ENCODE measurements at regions not wholly inside any gene's neighbourhood (a gene's known extent, or its start where the extent isn't known, plus 50 kb on each side); places are given as distances from the start of the nearest gene placed in this dataset.

DNA sequence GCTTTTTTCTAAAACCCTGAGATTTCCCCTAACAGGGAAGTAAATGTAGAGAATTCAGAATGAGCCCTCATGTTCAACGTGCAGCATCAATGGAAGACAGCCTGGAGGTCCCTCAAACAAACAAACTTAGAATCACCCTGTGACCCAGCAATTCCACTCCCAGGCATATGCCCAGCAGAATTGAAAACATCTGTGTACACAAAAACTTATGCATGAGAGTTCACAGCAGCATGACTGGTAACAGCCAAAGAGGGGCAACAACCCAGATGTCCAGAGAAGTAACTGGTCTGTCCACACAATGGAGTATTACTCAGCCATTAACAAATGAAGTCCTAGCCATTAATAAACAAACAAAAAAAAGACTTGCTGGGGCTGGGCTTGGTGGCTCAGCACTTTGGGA lies 252.7 kb downstream of the PARN start:
- H2BK12ac ChIP-seq (ENCODE audit: low read length), result no peak overlapping the region
- H3K27ac ChIP-seq (ENCODE audit: low read depth, low read length), result no peak overlapping the region
- no peak overlapping the region for H3K18ac ChIP-seq (ENCODE audit: low read length)
- no peaks in the 10 kb centered on the region for H3K36me3 ChIP-seq (ENCODE audit: control insufficient read depth in 1 of 2, insufficient read depth in 2 of 2, low read length in 2 of 2)
- H3K4me1 ChIP-seq (ENCODE audit: control insufficient read depth in 1 of 2, insufficient read depth in 2 of 2, low read length in 2 of 2), result peaks cover 8 to 11% of the 10 kb centered on the region in 2 experiments
- H2AFZ ChIP-seq (ENCODE audit: insufficient read depth, low read length, poor library complexity), result no peak overlapping the region
- no CpG with 5 or more reads among the region's 1 CpG for WGBS (ENCODE audit: extremely low coverage, insufficient coverage, insufficient read length)
- H3K79me2 ChIP-seq (ENCODE audit: control insufficient read depth, insufficient read depth, low read length, poor library complexity), result no peaks in the 10 kb centered on the region
- no peak overlapping the region for H3K14ac ChIP-seq (ENCODE audit: low read length)
- no peak overlapping the region for H4K91ac ChIP-seq (ENCODE audit: low read depth, low read length)
- H4K8ac ChIP-seq (ENCODE audit: low read depth, low read length), result no peak overlapping the region
- H3K4ac ChIP-seq (ENCODE audit: low read depth, low read length), result no peak overlapping the region
- H3K79me1 ChIP-seq (ENCODE audit: low read length), result no peaks in the 10 kb centered on the region
- H3K23ac ChIP-seq (ENCODE audit: low read length), result no peak overlapping the region
- no peak overlapping the region for H3K9ac ChIP-seq (ENCODE audit: low read length)
- no peak overlapping the region for H2AK5ac ChIP-seq (ENCODE audit: low read length)
- H3K4me2 ChIP-seq (ENCODE audit: low read length), result no peak overlapping the region
- H2BK120ac ChIP-seq (ENCODE audit: insufficient read depth, low read length, poor library complexity), result no peak overlapping the region
- no peak overlapping the region for H4K12ac ChIP-seq (ENCODE audit: low read depth, low read length)
- H3K4me3 ChIP-seq (ENCODE audit: low read depth, low read length), result no peak overlapping the region
- H3K9me3 ChIP-seq (ENCODE audit: insufficient read depth, low read depth, low read length), result peaks cover 3% of the 10 kb centered on the region
- DNase-seq, result no peak
- H2BK5ac ChIP-seq (ENCODE audit: low read depth, low read length, poor library complexity), result no peak overlapping the region
- H3K27me3 ChIP-seq (ENCODE audit: insufficient read depth, low read length), result no peaks in the 10 kb centered on the region

DNA sequence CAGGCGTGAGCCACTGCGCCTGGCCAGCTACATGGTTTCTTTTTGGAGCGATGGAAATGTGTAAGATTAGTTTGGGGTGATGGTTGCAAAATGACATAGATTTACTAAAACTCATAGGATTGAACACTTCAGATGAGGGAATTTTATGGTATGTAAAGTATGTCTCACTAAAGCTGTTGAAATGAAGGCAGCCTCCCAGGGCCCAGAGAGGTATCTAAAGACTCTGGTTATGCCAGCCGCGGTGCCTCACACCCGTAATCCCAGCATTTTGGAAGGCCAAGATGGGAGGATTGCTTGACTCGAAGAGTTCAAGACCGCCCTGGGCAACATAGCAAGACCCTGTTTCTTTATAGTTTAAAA lies 254.9 kb downstream of the PARN start:
- Histone ChIP-seq H3K79me2 (ENCODE audit: control insufficient read depth, insufficient read depth, low read length, poor library complexity) (no peaks in the 10 kb centered on the region), H3K4me3 (ENCODE audit: low read depth, low read length) (no peak overlapping the region), H3K27me3 (ENCODE audit: insufficient read depth, low read length) (no peaks in the 10 kb centered on the region), H3K23ac (ENCODE audit: low read length) (no peak overlapping the region), H4K12ac (ENCODE audit: low read depth, low read length) (no peak overlapping the region), H3K9me3 (ENCODE audit: insufficient read depth, low read depth, low read length) (peaks cover 3% of the 10 kb centered on the region), H3K79me1 (ENCODE audit: low read length) (no peaks in the 10 kb centered on the region), H3K4me1 (ENCODE audit: control insufficient read depth in 1 of 2, insufficient read depth in 2 of 2, low read length in 2 of 2) (peaks cover 8 to 11% of the 10 kb centered on the region in 2 experiments), H3K4me2 (ENCODE audit: low read length) (no peak overlapping the region), H3K9ac (ENCODE audit: low read length) (no peak overlapping the region), H4K91ac (ENCODE audit: low read depth, low read length) (no peak overlapping the region), H2BK12ac (ENCODE audit: low read length) (no peak overlapping the region), H3K36me3 (ENCODE audit: control insufficient read depth in 1 of 2, insufficient read depth in 2 of 2, low read length in 2 of 2) (no peaks in the 10 kb centered on the region), H2BK5ac (ENCODE audit: low read depth, low read length, poor library complexity) (no peak overlapping the region), H2AFZ (ENCODE audit: insufficient read depth, low read length, poor library complexity) (no peak overlapping the region), H3K27ac (ENCODE audit: low read depth, low read length) (no peak overlapping the region), H3K4ac (ENCODE audit: low read depth, low read length) (no peak overlapping the region), H2AK5ac (ENCODE audit: low read length) (no peak overlapping the region), H2BK120ac (ENCODE audit: insufficient read depth, low read length, poor library complexity) (no peak overlapping the region), H3K18ac (ENCODE audit: low read length) (no peak overlapping the region), H4K8ac (ENCODE audit: low read depth, low read length) (no peak overlapping the region), H3K14ac (ENCODE audit: low read length) (no peak overlapping the region)
- DNase-seq, result peak; percentile 70 to 78
- WGBS (ENCODE audit: extremely low coverage, insufficient coverage, insufficient read length), result no CpG with 5 or more reads among the region's 8 CpGs

DNA sequence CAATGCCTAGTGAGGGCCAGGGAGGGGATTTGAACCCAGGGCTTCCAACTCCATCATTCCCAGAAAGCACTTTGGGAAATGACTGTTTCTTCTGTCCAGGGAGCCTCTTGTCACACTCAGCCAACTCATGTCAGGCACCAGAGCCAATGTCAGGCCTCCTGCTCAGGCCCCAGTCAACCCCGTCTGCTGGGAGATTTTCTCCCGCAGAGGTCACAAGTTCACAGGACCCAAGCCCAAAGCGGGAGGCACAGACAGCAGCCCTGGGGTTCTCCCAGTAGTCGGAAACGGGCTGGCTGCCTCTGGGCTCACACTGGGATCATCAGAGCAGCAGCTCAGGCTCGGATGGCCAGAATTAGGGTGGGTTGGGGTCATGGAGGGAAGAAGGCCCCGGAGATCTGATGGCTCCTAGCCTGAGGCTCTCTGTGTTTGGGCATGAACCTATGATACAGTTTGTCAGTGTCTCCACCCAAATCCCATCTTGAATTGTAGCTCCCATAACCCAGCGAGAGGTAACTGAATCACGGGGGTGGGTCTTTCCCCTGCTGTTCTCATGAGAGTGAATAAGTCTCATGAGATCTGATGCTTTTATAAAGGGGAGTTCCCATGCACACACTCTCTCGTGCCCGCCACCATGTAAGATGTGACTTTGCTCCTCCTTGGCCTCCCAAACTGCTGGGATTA lies 255.5 kb downstream of the PARN start:
- H2BK120ac ChIP-seq (ENCODE audit: insufficient read depth, low read length, poor library complexity), result no peak overlapping the region
- no peak overlapping the region for H3K4me2 ChIP-seq (ENCODE audit: low read length)
- peak overlapping the region; percentile 27 for H3K18ac ChIP-seq (ENCODE audit: low read length)
- no peak overlapping the region for H3K4me3 ChIP-seq (ENCODE audit: low read depth, low read length)
- H4K12ac ChIP-seq (ENCODE audit: low read depth, low read length), result no peak overlapping the region
- peak overlapping the region; percentile 31 for H4K91ac ChIP-seq (ENCODE audit: low read depth, low read length)
- peak overlapping the region; percentile 20 for H4K8ac ChIP-seq (ENCODE audit: low read depth, low read length)
- H2BK5ac ChIP-seq (ENCODE audit: low read depth, low read length, poor library complexity), result no peak overlapping the region
- no peak overlapping the region for H3K9ac ChIP-seq (ENCODE audit: low read length)
- peak overlapping the region; percentile 40 for H2BK12ac ChIP-seq (ENCODE audit: low read length)
- H3K4ac ChIP-seq (ENCODE audit: low read depth, low read length), result no peak overlapping the region
- H3K79me1 ChIP-seq (ENCODE audit: low read length), result no peaks in the 10 kb centered on the region
- no peak overlapping the region for H2AFZ ChIP-seq (ENCODE audit: insufficient read depth, low read length, poor library complexity)
- H3K79me2 ChIP-seq (ENCODE audit: control insufficient read depth, insufficient read depth, low read length, poor library complexity), result no peaks in the 10 kb centered on the region
- H3K36me3 ChIP-seq (ENCODE audit: control insufficient read depth in 1 of 2, insufficient read depth in 2 of 2, low read length in 2 of 2), result no peaks in the 10 kb centered on the region
- peaks cover 3% of the 10 kb centered on the region for H3K9me3 ChIP-seq (ENCODE audit: insufficient read depth, low read depth, low read length)
- H3K14ac ChIP-seq (ENCODE audit: low read length), result no peak overlapping the region
- peak; percentile 62 to 70 for DNase-seq
- peaks cover 8 to 11% of the 10 kb centered on the region in 2 experiments for H3K4me1 ChIP-seq (ENCODE audit: control insufficient read depth in 1 of 2, insufficient read depth in 2 of 2, low read length in 2 of 2)
- H2AK5ac ChIP-seq (ENCODE audit: low read length), result no peak overlapping the region
- H3K27me3 ChIP-seq (ENCODE audit: insufficient read depth, low read length), result no peaks in the 10 kb centered on the region
- WGBS (ENCODE audit: extremely low coverage, insufficient coverage, insufficient read length), result no CpG with 5 or more reads among the region's 11 CpGs
- H3K23ac ChIP-seq (ENCODE audit: low read length), result no peak overlapping the region
- H3K27ac ChIP-seq (ENCODE audit: low read depth, low read length), result no peak overlapping the region

DNA sequence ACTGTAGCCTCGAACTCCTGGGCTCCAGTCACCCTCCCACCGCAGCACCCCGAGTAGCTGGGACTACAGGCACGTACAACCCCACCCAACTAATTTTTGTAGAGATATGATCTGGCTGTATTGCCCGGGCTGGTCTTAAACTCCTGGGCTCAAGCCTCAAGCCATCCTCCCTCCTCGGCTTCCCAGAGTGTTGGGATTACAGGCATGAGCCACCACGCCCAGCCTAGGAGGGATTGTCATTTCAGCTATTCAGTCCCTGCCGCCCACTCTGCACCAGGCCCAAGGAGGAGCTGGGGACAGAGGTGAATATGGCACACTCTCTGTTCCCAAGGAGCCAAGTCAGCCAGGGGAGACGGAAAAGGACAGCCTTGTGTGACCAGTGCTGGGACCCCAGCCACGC lies 256.2 kb downstream of the PARN start:
- no CpG with 5 or more reads among the region's 10 CpGs for WGBS (ENCODE audit: extremely low coverage, insufficient coverage, insufficient read length)
- no peak overlapping the region for H2AK5ac ChIP-seq (ENCODE audit: low read length)
- H4K12ac ChIP-seq (ENCODE audit: low read depth, low read length), result no peak overlapping the region
- H3K79me1 ChIP-seq (ENCODE audit: low read length), result no peaks in the 10 kb centered on the region
- H2BK5ac ChIP-seq (ENCODE audit: low read depth, low read length, poor library complexity), result no peak overlapping the region
- H3K79me2 ChIP-seq (ENCODE audit: control insufficient read depth, insufficient read depth, low read length, poor library complexity), result no peaks in the 10 kb centered on the region
- H3K23ac ChIP-seq (ENCODE audit: low read length), result no peak overlapping the region
- H3K18ac ChIP-seq (ENCODE audit: low read length), result no peak overlapping the region
- no peak overlapping the region for H3K4me2 ChIP-seq (ENCODE audit: low read length)
- H3K36me3 ChIP-seq (ENCODE audit: control insufficient read depth in 1 of 2, insufficient read depth in 2 of 2, low read length in 2 of 2), result no peaks in the 10 kb centered on the region
- no peak overlapping the region for H3K9ac ChIP-seq (ENCODE audit: low read length)
- no peak overlapping the region for H2BK12ac ChIP-seq (ENCODE audit: low read length)
- H3K4me1 ChIP-seq (ENCODE audit: control insufficient read depth in 1 of 2, insufficient read depth in 2 of 2, low read length in 2 of 2), result peaks cover 8% of the 10 kb centered on the region in 2 experiments
- H4K8ac ChIP-seq (ENCODE audit: low read depth, low read length), result no peak overlapping the region
- H3K14ac ChIP-seq (ENCODE audit: low read length), result no peak overlapping the region
- H2BK120ac ChIP-seq (ENCODE audit: insufficient read depth, low read length, poor library complexity), result no peak overlapping the region
- no peak overlapping the region for H3K4ac ChIP-seq (ENCODE audit: low read depth, low read length)
- H2AFZ ChIP-seq (ENCODE audit: insufficient read depth, low read length, poor library complexity), result no peak overlapping the region
- no peak overlapping the region for H3K4me3 ChIP-seq (ENCODE audit: low read depth, low read length)
- no peak overlapping the region for H4K91ac ChIP-seq (ENCODE audit: low read depth, low read length)
- no peaks in the 10 kb centered on the region for H3K27me3 ChIP-seq (ENCODE audit: insufficient read depth, low read length)
- H3K9me3 ChIP-seq (ENCODE audit: insufficient read depth, low read depth, low read length), result peaks cover 3% of the 10 kb centered on the region
- no peak overlapping the region for H3K27ac ChIP-seq (ENCODE audit: low read depth, low read length)
- DNase-seq, result peak; percentile 67 to 77

Measured in trophoblast cell (in vitro differentiated cells and primary cell).